D721Med (cell line): ENCODE measurements at regions not wholly inside any gene's neighbourhood (a gene's known extent, or its start where the extent isn't known, plus 50 kb on each side); places are given as distances from the start of the nearest gene placed in this dataset.

Experiments used
- DNase-seq: peaks from one replicate; pipeline ENCODE4 v3.0.0; 2011; ENCODE audit warnings: low spot score; ENCODE audit not compliant: insufficient read length
- FAIRE-seq: peaks from 2 replicates; lab custom pipeline; 2011; peaks lifted over from hg19 to GRCh38; lab: Jason Lieb, UNC
- CTCF ChIP-seq: IDR thresholded peaks from 2 replicates; pipeline ENCODE4 v1.5.1; 2012; ENCODE audit warnings: mild to moderate bottlenecking, control low read depth; ENCODE audit not compliant: insufficient read depth; ENCODE audit errors: missing control alignments

GRCh38 chr2:151051574-151052220 is 210.0 kb downstream of the RBM43 start:
- peak; percentile 94 for FAIRE-seq
- DNase-seq = no peak
- peak; percentile 78 for TF ChIP-seq CTCF

GRCh38 chr2:151049746-151050145 is 211.9 kb downstream of the RBM43 start:
- no peak for TF ChIP-seq CTCF
- FAIRE-seq (no peak), DNase-seq (no peak)

- FAIRE-seq (no peak), DNase-seq (no peak)
- TF ChIP-seq CTCF = no peak
Measured at GRCh38 chr2:151048331-151049054, 213.2 kb downstream of the RBM43 start.

- no peak for DNase-seq
- TF ChIP-seq CTCF = no peak
- FAIRE-seq = no peak
Measured at GRCh38 chr2:151043484-151043883, 218.2 kb downstream of the RBM43 start.

GRCh38 chr2:151042964-151043363 is 218.7 kb downstream of the RBM43 start:
- no peak for TF ChIP-seq CTCF
- FAIRE-seq = no peak
- no peak for DNase-seq

- no peak for TF ChIP-seq CTCF
- DNase-seq (no peak), FAIRE-seq (no peak)
Measured at GRCh38 chr2:151040039-151040438, 221.6 kb downstream of the RBM43 start.

- TF ChIP-seq CTCF = no peak
- FAIRE-seq = no peak
- DNase-seq = no peak
Measured at GRCh38 chr2:151038516-151038915, 223.1 kb downstream of the RBM43 start.
